ENCODE measurements at regions not wholly inside any gene's neighbourhood (a gene's known extent, or its start where the extent isn't known, plus 50 kb on each side); places are given as distances from the start of the nearest gene placed in this dataset.

DNA sequence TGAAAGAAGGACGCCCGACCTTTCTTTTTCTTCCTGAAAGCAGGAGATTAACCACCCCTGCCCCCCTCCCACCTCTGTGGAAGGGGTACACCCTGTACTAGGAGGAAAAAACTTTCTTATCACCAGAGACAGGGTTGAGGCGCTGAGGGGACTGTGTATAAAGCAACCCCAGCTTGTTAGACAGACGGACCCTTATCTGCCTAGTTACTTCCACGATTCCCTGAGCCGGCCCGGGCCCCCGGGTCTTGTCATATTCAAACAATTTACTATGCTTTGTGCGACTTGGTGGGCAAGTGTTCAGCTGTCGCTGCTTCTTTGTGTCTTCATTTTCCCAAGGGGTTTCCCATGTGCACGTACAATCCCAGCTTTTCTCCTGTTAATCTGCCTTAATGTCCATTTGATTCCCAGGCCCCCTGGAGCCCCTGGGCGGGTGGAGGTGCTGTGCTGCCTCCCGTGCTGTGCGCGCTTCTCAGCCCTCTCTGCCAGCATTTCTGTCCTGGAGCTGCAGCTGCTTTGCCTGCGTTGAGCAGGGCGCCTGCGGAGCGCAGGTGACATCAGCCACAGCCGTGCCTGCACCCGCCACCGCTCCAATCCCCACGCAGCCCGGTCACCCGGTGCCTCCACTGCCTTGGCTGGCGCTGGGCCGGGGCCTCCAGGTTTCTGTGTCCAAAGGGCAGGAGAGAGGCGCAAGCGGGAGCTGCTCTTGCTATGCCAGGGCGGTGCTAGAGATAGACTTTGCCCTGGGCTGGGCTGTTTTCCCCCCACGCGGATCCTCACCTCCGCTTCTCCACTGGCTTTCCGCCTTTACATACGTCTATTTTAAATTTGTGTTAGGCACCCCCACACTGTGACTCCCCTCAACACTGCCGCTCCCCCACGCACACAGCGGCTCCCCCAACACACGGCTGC is 96.2 kb downstream of the TTLL2 start (continued):
- TF ChIP-seq, protein P1, sequence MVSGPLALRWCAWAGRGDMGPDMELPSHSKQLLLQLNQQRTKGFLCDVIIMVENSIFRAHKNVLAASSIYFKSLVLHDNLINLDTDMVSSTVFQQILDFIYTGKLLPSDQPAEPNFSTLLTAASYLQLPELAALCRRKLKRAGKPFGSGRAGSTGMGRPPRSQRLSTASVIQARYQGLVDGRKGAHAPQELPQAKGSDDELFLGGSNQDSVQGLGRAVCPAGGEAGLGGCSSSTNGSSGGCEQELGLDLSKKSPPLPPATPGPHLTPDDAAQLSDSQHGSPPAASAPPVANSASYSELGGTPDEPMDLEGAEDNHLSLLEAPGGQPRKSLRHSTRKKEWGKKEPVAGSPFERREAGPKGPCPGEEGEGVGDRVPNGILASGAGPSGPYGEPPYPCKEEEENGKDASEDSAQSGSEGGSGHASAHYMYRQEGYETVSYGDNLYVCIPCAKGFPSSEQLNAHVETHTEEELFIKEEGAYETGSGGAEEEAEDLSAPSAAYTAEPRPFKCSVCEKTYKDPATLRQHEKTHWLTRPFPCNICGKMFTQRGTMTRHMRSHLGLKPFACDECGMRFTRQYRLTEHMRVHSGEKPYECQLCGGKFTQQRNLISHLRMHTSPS (CRISPR knock-in tag; IDR thresholded peaks at IDR 0.05; ENCODE audit: low read depth) = peak; percentile 95
- TF ChIP-seq EED (CRISPR knock-in tag; IDR thresholded peaks at IDR 0.05) = no peak
- TF ChIP-seq RARA (CRISPR knock-in tag; IDR thresholded peaks at IDR 0.05) = peak; percentile 62; the same call in 1 of the 2 replicates
- no peak for TF ChIP-seq ZNF7 (CRISPR knock-in tag; IDR thresholded peaks at IDR 0.05)
- no peak for TF ChIP-seq SMC3 (IDR thresholded peaks at IDR 0.05; ENCODE audit: low read length)
- no peak for TF ChIP-seq TRIM24 (CRISPR knock-in tag; IDR thresholded peaks at IDR 0.05)
- TF ChIP-seq, protein P2, sequence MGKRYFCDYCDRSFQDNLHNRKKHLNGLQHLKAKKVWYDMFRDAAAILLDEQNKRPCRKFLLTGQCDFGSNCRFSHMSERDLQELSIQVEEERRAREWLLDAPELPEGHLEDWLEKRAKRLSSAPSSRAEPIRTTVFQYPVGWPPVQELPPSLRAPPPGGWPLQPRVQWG (CRISPR knock-in tag; IDR thresholded peaks at IDR 0.05; ENCODE audit: borderline replicate concordance, low read depth) = no peak
- TF ChIP-seq NR2F6 (IDR thresholded peaks at IDR 0.05) = no peak
- TF ChIP-seq NR2F6 (CRISPR knock-in tag; IDR thresholded peaks at IDR 0.05) = peak; percentile 53; the same call in 1 of the 2 replicates
- TF ChIP-seq, protein P3, sequence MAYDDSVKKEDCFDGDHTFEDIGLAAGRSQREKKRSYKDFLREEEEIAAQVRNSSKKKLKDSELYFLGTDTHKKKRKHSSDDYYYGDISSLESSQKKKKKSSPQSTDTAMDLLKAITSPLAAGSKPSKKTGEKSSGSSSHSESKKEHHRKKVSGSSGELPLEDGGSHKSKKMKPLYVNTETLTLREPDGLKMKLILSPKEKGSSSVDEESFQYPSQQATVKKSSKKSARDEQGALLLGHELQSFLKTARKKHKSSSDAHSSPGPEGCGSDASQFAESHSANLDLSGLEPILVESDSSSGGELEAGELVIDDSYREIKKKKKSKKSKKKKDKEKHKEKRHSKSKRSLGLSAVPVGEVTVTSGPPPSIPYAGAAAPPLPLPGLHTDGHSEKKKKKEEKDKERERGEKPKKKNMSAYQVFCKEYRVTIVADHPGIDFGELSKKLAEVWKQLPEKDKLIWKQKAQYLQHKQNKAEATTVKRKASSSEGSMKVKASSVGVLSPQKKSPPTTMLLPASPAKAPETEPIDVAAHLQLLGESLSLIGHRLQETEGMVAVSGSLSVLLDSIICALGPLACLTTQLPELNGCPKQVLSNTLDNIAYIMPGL (CRISPR knock-in tag; IDR thresholded peaks at IDR 0.05; ENCODE audit: borderline replicate concordance in 1 of 2, low read depth in 1 of 2) = peak; percentile 63 to 68; a peak in 3 of 4 replicates
- TF ChIP-seq CEBPG (CRISPR knock-in tag; IDR thresholded peaks at IDR 0.05) = peak; percentile 48; the same call in 1 of the 2 replicates
- TF ChIP-seq ZNF547 (CRISPR knock-in tag; IDR thresholded peaks at IDR 0.05) = peak; percentile 76; the same call in 1 of the 2 replicates
- peak; percentile 73; the same call in 1 of the 2 replicates for TF ChIP-seq RBAK (CRISPR knock-in tag; IDR thresholded peaks at IDR 0.05)
- no peak for TF ChIP-seq EEA1 (CRISPR knock-in tag; IDR thresholded peaks at IDR 0.05; ENCODE audit: borderline replicate concordance)
- peak; percentile 80; the same call in 1 of the 2 replicates for TF ChIP-seq ZNF230 (CRISPR knock-in tag; IDR thresholded peaks at IDR 0.05)
- TF ChIP-seq ZNF124 (CRISPR knock-in tag; IDR thresholded peaks at IDR 0.05) = peak; percentile 50
- peak; percentile 65; the same call in 1 of the 2 replicates for TF ChIP-seq YEATS4 (CRISPR knock-in tag; IDR thresholded peaks at IDR 0.05; ENCODE audit: borderline replicate concordance)
- TF ChIP-seq ZNF775 (CRISPR knock-in tag; IDR thresholded peaks at IDR 0.05; ENCODE audit: borderline replicate concordance) = no peak
- no peak for TF ChIP-seq ZNF354B (CRISPR knock-in tag; IDR thresholded peaks at IDR 0.05)
- TF ChIP-seq TBL1XR1 (IDR thresholded peaks at IDR 0.05; ENCODE audit: borderline replicate concordance, low read length, partially characterized antibody) = no peak
- TF ChIP-seq ZFP41 (CRISPR knock-in tag; IDR thresholded peaks at IDR 0.05; ENCODE audit: borderline replicate concordance) = no peak
- TF ChIP-seq, protein P4, sequence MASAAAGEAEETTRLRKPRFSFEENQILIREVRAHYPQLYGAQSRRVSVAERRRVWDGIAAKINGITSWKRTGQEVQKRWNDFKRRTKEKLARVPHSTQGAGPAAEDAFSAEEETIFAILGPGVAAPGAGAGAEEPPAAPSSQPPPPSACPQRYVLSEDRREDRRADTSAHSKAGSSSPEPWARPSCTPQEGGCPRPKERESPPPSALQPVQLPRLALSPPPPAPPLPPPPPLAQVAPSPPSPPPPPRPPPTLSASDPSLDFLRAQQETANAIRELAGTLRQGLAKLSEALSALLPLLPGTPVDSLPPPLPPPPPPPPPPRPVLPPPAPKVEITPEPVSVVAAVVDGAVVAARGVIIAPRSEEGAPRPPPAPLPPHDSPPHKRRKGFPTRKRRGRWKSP (CRISPR knock-in tag; IDR thresholded peaks at IDR 0.05) = peak; percentile 91; the same call in 1 of the 2 replicates
- no peak for TF ChIP-seq FOXK2 (IDR thresholded peaks at IDR 0.05)
- no peak for TF ChIP-seq ATF1 (CRISPR knock-in tag; IDR thresholded peaks at IDR 0.05)
- TF ChIP-seq SMYD3 (CRISPR knock-in tag; IDR thresholded peaks at IDR 0.05) = no peak
